IMR-90 (cell line): ENCODE measurements at regions not wholly inside any gene's neighbourhood (a gene's known extent, or its start where the extent isn't known, plus 50 kb on each side); places are given as distances from the start of the nearest gene placed in this dataset.

ENCODE experiments used
- ATAC-seq: fragments of 200-7000 bp; cut with Tn5 transposase; 2 replicates; pipeline ENCODE4 v1.9.1; 2020; ENCODE audit warnings: low read depth, mild to moderate bottlenecking, moderate library complexity
- BruUV-seq: library from RNA; stranded (reverse); fragments of 400-500 nt; replicated peaks from 2 replicates; lab custom pipeline; 2021; lab: Mats Ljungman, UMichigan
- CTCF ChIA-PET: fragments of 300-600 bp; formaldehyde crosslinking; extraction: SDS; loops from one replicate; lab custom pipeline; 2021; ENCODE audit warnings: antibody characterized with exemption; lab: Yijun Ruan, JAX
- POLR2A ChIA-PET: fragments of 300-600 bp; sonication (Branson Sonifier 250); formaldehyde crosslinking; loops from one replicate; lab custom pipeline; 2022; ENCODE audit warnings: antibody characterized with exemption; ENCODE audit not compliant: unreplicated experiment; lab: Charles Lee
- DNase-seq: peaks from one replicate; pipeline ENCODE4 v3.0.0; 2013
- H2AFZ ChIP-seq: replicated peaks from 2 replicates; pipeline ENCODE3; 2013; ENCODE audit warnings: low read length, mild to moderate bottlenecking; ENCODE audit not compliant: poor library complexity
- H2AK5ac ChIP-seq: 2 replicates; pipeline ENCODE4 v1.6.1; 2013; ENCODE audit warnings: low read depth, low read length, inconsistent platforms
- H2AK9ac ChIP-seq: replicated peaks from 2 replicates; pipeline ENCODE3; 2013; ENCODE audit warnings: mild to moderate bottlenecking, low read depth, low read length, moderate library complexity; ENCODE audit not compliant: poor library complexity
- H2BK120ac ChIP-seq: 2 replicates; pipeline ENCODE4 v1.6.1; 2013; ENCODE audit warnings: low read depth, low read length, inconsistent platforms
- H2BK15ac ChIP-seq: 3 replicates; pipeline ENCODE4 v1.6.1; 2013; ENCODE audit warnings: low read depth, low read length, inconsistent platforms
- H2BK20ac ChIP-seq: 2 replicates; pipeline ENCODE4 v1.6.1; 2013; ENCODE audit warnings: low read depth, mild to moderate bottlenecking, inconsistent platforms, low read length, moderate library complexity
- H2BK5ac ChIP-seq: 2 replicates; pipeline ENCODE4 v1.6.1; 2013; ENCODE audit warnings: mild to moderate bottlenecking, low read depth, low read length, inconsistent platforms; ENCODE audit not compliant: poor library complexity, severe bottlenecking
- H3K14ac ChIP-seq: replicated peaks from 2 replicates; pipeline ENCODE4 v1.6.1; 2013; ENCODE audit warnings: low read depth, low read length, inconsistent platforms
- H3K18ac ChIP-seq: 2 replicates; pipeline ENCODE4 v1.6.1; 2013; ENCODE audit warnings: low read depth, low read length, control low read depth
- H3K23ac ChIP-seq: 2 replicates; pipeline ENCODE4 v1.6.1; 2013; ENCODE audit warnings: low read depth, low read length, inconsistent platforms
- H3K27ac ChIP-seq: 2 replicates; pipeline ENCODE4 v1.5.1; 2013; ENCODE audit warnings: mild to moderate bottlenecking, control low read depth, low read length; ENCODE audit not compliant: insufficient read depth
- H3K27me3 ChIP-seq: 2 replicates; pipeline ENCODE4 v1.6.1; 2013; ENCODE audit warnings: low read length; ENCODE audit not compliant: control insufficient read depth, insufficient read depth
- H3K36me3 ChIP-seq: 2 replicates; pipeline ENCODE4 v1.6.1; 2013; ENCODE audit warnings: low read length, mixed read lengths; ENCODE audit not compliant: control insufficient read depth, insufficient read depth
- H3K4ac ChIP-seq: 2 replicates; pipeline ENCODE4 v1.6.1; 2013; ENCODE audit warnings: low read depth, low read length, inconsistent platforms
- H3K4me1 ChIP-seq: 2 replicates; pipeline ENCODE4 v1.6.1; 2013; ENCODE audit warnings: low read length, mixed read lengths; ENCODE audit not compliant: control insufficient read depth, insufficient read depth
- H3K4me2 ChIP-seq: 2 replicates; pipeline ENCODE4 v1.6.1; 2013; ENCODE audit warnings: low read depth, mild to moderate bottlenecking, control low read depth, low read length, moderate library complexity
- H3K4me3 ChIP-seq: 2 replicates; pipeline ENCODE4 v1.5.1; 2013; ENCODE audit warnings: low read depth, mild to moderate bottlenecking, control low read depth, low read length, moderate library complexity; ENCODE audit not compliant: insufficient read depth
- H3K56ac ChIP-seq: 2 replicates; pipeline ENCODE4 v1.6.1; 2013; ENCODE audit warnings: low read length, inconsistent platforms; ENCODE audit not compliant: insufficient read depth; ENCODE audit errors: extremely low read depth
- H3K79me1 ChIP-seq, 2 experiments: 2 replicates each; pipeline ENCODE4 v1.6.1; 2013; ENCODE audit warnings: low read length in 2 of 2, inconsistent platforms in 1 of 2, low read depth in 1 of 2
- H3K9ac ChIP-seq: 2 replicates; pipeline ENCODE4 v1.6.1; 2013; ENCODE audit warnings: low read depth, low read length, control low read depth
- H3K9me1 ChIP-seq: 2 replicates; pipeline ENCODE4 v1.6.1; 2013; ENCODE audit warnings: low read length, inconsistent platforms; ENCODE audit not compliant: insufficient read depth
- H3K9me3 ChIP-seq: 2 replicates; pipeline ENCODE4 v1.6.1; 2013; ENCODE audit warnings: low read length; ENCODE audit not compliant: control insufficient read depth, insufficient read depth
- H4K20me1 ChIP-seq: 2 replicates; pipeline ENCODE4 v1.6.1; 2013; ENCODE audit warnings: low read length, inconsistent platforms; ENCODE audit not compliant: insufficient read depth
- H4K5ac ChIP-seq: 2 replicates; pipeline ENCODE4 v1.6.1; 2013; ENCODE audit warnings: mild to moderate bottlenecking, low read depth, low read length, control low read depth
- H4K8ac ChIP-seq, 2 experiments: 2 replicates each; pipeline ENCODE4 v1.6.1; 2013; ENCODE audit warnings: low read depth in 2 of 2, low read length in 2 of 2, control low read depth in 1 of 2, inconsistent platforms in 1 of 2
- H4K91ac ChIP-seq: 2 replicates; pipeline ENCODE4 v1.6.1; 2013; ENCODE audit warnings: low read depth, low read length, inconsistent platforms; ENCODE audit not compliant: insufficient read depth
- BHLHE40 ChIP-seq: fragments of 150-350 bp; IDR thresholded peaks from 2 replicates; pipeline ENCODE4 v1.6.1; 2016; ENCODE audit warnings: mild to moderate bottlenecking, low read depth, low read length
- CEBPB ChIP-seq: IDR thresholded peaks from 2 replicates; pipeline ENCODE4 v1.6.1; 2012; ENCODE audit warnings: low read depth, low read length, improper control_type of control experiment
- CHD1 ChIP-seq: IDR thresholded peaks from 2 replicates; pipeline ENCODE4 v1.6.1; 2012; ENCODE audit warnings: low read depth, low read length, improper control_type of control experiment
- FOS ChIP-seq: fragments of 150-350 bp; IDR thresholded peaks from 2 replicates; pipeline ENCODE4 v1.6.1; 2016; ENCODE audit warnings: low read depth, low read length
- MAFK ChIP-seq: IDR thresholded peaks from 2 replicates; pipeline ENCODE4 v1.6.1; 2012; ENCODE audit warnings: low read depth, low read length, improper control_type of control experiment
- NFE2L2 ChIP-seq: fragments of 150-350 bp; IDR thresholded peaks from 2 replicates; pipeline ENCODE4 v1.6.1; 2016; ENCODE audit warnings: low read depth, mild to moderate bottlenecking, low read length
- POLR2A ChIP-seq: IDR thresholded peaks from 2 replicates; pipeline ENCODE4 v1.6.1; 2012; ENCODE audit warnings: mild to moderate bottlenecking, low read depth, low read length
- RAD21 ChIP-seq: IDR thresholded peaks from 2 replicates; pipeline ENCODE4 v1.6.1; 2012; ENCODE audit warnings: low read length, improper control_type of control experiment
- RCOR1 ChIP-seq: IDR thresholded peaks from 2 replicates; pipeline ENCODE4 v1.6.1; 2012; ENCODE audit warnings: mild to moderate bottlenecking, low read length, improper control_type of control experiment; ENCODE audit not compliant: insufficient replicate concordance
- SMC3 ChIP-seq: fragments of 150-350 bp; IDR thresholded peaks from 2 replicates; pipeline ENCODE4 v1.6.1; 2016; ENCODE audit warnings: low read depth, mild to moderate bottlenecking, antibody characterized with exemption, low read length, moderate library complexity
- dilution Hi-C: fragments of 300-500 bp; cut with HindIII; formaldehyde crosslinking; loops from one replicate; pipeline ENCODE4 v1.14.3; 2018; ENCODE audit warnings: low sequenced_read_pairs; ENCODE audit not compliant: unreplicated experiment
- in situ Hi-C: fragments of 300-500 bp; cut with MboI; formaldehyde crosslinking; loops from 3 replicates; pipeline ENCODE4 v1.14.3; 2019; ENCODE audit warnings: low sequenced_read_pairs, inconsistent platforms, mixed read lengths
- intact Hi-C: fragments of 100-400 bp; cut with micrococcal nuclease; formaldehyde crosslinking; loops from 2 replicates; pipeline ENCODE4 v1.10.0; 2022
- TF ChIP-seq, protein P1 (sequence below): fragments of 150-350 bp; IDR thresholded peaks from 2 replicates; pipeline ENCODE4 v1.6.1; 2017; ENCODE audit warnings: mild to moderate bottlenecking, antibody characterized with exemption, low read length, low read depth
- TF ChIP-seq, protein P2 (sequence below): fragments of 150-350 bp; IDR thresholded peaks from 2 replicates; pipeline ENCODE4 v1.6.1; 2016; ENCODE audit warnings: low read depth, mild to moderate bottlenecking, low read length, moderate library complexity, borderline replicate concordance
- TF ChIP-seq, protein P3 (sequence below): conservative IDR thresholded peaks from 2 replicates; pipeline ENCODE4 v1.5.1; 2012; ENCODE audit warnings: mild to moderate bottlenecking, low read depth, low read length, improper control_type of control experiment

DNA sequence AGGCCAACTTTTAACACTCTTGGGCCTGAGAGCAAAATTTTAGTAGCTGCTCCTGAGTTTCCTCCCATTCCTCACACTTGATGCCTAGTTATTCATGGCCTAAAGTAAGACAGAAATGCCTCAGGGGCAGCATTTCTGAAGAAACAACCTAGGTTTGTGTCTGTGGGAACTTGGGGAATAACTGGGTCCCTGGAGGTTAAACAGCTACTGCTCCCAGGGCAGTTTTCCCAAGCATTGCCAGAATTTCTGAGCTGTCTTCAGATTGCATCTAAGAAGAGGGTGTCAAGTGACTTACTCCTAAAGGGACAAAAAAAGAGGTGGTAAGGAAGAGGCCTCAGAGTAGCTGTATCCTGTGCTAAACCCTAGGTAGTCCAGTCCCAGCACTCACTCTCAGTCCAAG, 130.8 kb upstream of the ACSL4 start:
- no peak for DNase-seq
- dilution Hi-C loops (no loop called here), in situ Hi-C loops (no loop called here), intact Hi-C loops (no loop called here)
- Histone ChIP-seq H2AK5ac (no peak overlapping the region), H3K79me1 (no peaks in the 10 kb centered on the region), H2BK20ac (no peak overlapping the region), H4K20me1 (no peaks in the 10 kb centered on the region), H3K56ac (no peak overlapping the region), H2BK120ac (no peak overlapping the region), H3K9me1 (no peaks in the 10 kb centered on the region), H3K4me3 (no peak overlapping the region), H3K4ac (no peak overlapping the region), H3K9ac (no peak overlapping the region), H3K23ac (no peak overlapping the region), H3K27ac (no peak overlapping the region), H3K14ac (no peak overlapping the region), H3K27me3 (peaks cover 5% of the 10 kb centered on the region; the same call in 1 of the 2 replicates), H4K91ac (no peak overlapping the region), H3K4me1 (no peaks in the 10 kb centered on the region; the same call in 1 of the 2 replicates), H4K8ac (no peak overlapping the region), H3K18ac (no peak overlapping the region), H2BK5ac (no peak overlapping the region), H2AFZ (no peak overlapping the region), H3K4me2 (no peak overlapping the region), H4K5ac (no peak overlapping the region), H2BK15ac (no peak overlapping the region), H3K9me3 (no peaks in the 10 kb centered on the region; the same call in 1 of the 2 replicates), H2AK9ac (no peak overlapping the region), H3K36me3 (no peaks in the 10 kb centered on the region)
- BruUV-seq = no TSS peak
- no peak for ATAC-seq
- ChIA-PET CTCF (no interaction called here), POLR2A (no interaction called here)
- TF ChIP-seq, protein P1, sequence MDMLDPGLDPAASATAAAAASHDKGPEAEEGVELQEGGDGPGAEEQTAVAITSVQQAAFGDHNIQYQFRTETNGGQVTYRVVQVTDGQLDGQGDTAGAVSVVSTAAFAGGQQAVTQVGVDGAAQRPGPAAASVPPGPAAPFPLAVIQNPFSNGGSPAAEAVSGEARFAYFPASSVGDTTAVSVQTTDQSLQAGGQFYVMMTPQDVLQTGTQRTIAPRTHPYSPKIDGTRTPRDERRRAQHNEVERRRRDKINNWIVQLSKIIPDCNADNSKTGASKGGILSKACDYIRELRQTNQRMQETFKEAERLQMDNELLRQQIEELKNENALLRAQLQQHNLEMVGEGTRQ = no peak
- no peak for TF ChIP-seq MAFK
- TF ChIP-seq NFE2L2 = no peak
- no peak for TF ChIP-seq CHD1
- TF ChIP-seq FOS = no peak
- TF ChIP-seq, protein P2, sequence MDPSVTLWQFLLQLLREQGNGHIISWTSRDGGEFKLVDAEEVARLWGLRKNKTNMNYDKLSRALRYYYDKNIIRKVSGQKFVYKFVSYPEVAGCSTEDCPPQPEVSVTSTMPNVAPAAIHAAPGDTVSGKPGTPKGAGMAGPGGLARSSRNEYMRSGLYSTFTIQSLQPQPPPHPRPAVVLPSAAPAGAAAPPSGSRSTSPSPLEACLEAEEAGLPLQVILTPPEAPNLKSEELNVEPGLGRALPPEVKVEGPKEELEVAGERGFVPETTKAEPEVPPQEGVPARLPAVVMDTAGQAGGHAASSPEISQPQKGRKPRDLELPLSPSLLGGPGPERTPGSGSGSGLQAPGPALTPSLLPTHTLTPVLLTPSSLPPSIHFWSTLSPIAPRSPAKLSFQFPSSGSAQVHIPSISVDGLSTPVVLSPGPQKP = no peak
- no peak for TF ChIP-seq RAD21
- TF ChIP-seq, protein P3, sequence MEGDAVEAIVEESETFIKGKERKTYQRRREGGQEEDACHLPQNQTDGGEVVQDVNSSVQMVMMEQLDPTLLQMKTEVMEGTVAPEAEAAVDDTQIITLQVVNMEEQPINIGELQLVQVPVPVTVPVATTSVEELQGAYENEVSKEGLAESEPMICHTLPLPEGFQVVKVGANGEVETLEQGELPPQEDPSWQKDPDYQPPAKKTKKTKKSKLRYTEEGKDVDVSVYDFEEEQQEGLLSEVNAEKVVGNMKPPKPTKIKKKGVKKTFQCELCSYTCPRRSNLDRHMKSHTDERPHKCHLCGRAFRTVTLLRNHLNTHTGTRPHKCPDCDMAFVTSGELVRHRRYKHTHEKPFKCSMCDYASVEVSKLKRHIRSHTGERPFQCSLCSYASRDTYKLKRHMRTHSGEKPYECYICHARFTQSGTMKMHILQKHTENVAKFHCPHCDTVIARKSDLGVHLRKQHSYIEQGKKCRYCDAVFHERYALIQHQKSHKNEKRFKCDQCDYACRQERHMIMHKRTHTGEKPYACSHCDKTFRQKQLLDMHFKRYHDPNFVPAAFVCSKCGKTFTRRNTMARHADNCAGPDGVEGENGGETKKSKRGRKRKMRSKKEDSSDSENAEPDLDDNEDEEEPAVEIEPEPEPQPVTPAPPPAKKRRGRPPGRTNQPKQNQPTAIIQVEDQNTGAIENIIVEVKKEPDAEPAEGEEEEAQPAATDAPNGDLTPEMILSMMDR = no peak
- TF ChIP-seq CEBPB = no peak
- no peak for TF ChIP-seq POLR2A
- TF ChIP-seq RCOR1 = no peak
- TF ChIP-seq SMC3 = no peak
- TF ChIP-seq BHLHE40 = no peak
